ENCODE measurements at regions not wholly inside any gene's neighbourhood (a gene's known extent, or its start where the extent isn't known, plus 50 kb on each side); places are given as distances from the start of the nearest gene placed in this dataset.

DNA sequence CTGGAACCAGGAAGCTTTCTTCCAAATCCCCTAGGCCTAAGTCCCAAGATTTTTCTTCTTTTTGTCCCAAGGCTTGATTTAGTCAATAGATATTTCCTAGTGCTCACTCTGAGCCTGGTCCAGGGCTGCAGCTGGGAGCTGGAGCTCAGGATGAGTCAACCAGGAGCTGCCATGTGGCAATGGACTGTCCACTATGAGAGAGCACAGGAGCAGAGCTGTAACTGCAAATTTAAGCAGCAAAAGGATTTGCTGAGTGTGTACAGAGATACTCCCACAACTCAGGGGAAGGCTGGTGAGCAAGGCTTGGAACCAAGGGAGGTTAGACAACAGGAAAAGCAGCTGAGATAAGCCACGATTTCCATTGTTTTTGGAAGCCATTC lies 92.1 kb upstream of the CXCL12 start:
- no peak for DNase-seq

DNA sequence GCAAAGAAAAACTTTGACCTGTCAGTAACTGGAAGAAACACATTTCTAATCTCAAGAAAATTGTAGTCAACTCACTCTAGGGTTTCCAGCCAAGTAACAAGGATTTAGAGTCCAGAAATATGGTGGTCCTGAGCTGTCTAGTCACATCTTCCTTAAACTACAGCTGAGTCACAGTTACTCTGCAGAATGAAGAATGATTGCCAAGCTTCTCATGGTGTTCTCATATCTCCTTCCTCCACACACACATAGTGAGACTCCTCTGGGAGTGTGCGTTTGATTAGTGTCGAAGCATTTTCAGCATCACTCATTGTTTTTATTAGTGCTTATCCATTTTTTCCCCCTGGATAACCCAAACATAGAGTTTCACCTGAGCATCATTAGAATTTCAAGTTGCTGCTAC lies 93.1 kb upstream of the CXCL12 start:
- DNase-seq: no peak

DNA sequence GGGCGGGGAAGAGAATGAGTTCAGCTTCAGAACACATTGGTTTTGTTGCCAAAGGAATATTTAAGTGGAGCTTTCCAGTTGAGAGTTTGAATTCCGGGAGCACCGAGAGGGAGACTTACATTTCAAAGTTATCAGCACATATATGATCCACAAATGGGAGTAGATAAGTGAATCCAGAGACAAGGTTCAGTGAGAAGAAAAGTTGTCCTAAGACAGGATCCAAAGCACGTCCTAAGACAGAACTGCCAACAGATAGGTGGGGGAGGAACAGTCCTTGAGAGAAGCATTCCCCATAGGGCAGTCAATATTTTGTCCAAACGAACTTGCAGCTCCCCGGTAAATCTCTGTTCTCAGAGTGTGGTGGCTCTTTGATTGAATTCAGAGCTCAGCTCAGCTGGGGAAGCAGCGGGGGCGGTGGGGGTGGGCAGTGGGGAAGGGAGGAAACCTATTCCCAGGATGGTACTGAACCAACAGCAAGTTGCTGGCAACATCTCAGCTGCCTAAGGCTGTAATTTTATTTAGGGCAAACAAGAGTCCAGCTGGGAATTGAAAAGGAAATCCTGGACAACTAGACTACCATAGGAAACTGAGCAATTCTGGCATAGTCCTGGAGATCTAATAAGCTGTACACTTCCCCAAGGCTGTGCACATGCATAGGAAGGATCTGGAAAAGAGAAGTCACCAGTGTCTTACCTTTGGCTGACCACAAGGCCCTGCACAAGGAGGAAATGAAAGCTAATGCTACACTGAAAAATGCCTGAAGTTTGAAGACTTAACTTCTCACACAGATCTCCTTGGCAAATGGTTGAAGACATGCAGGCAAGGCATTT lies 94.2 kb upstream of the CXCL12 start:
- no peak for DNase-seq

DNA sequence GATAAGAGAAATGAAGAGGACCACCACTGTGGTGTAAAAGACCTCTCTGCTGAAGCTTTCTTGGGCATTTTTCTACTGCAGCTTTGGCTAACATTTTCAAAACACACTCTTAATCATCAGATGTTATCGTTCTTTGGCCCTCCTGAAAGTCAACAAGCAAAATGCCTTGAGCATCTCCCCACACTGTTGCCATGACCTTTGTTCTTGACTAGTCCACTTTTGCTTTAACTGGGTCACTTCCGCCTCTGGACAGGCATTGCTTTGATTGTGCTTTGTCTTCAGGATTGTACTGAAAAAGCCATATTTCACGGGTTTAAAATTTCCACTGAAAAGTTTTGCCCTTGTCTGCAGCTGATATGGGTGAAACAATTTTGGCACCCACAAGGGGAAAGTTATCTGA lies 107.8 kb upstream of the CXCL12 start:
- no peak for DNase-seq

DNA sequence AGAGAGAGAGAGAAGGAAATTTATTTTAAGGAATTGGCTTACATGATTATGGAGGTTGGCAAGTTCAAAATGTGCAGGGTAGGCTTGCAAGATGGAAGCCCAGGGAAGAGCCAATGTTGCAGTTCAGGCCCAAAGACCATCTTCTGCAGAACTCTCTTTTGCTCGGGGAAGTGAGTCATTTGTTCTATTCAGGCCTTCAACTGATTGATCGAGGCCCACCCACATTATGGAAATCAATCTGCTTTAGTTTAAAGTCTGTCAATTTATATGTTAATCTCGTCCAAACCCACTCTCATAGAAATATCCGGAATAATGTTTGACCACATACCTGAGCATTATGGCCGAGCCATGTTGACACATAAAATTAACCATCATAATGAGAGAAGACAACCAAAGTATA lies 113.3 kb upstream of the CXCL12 start:
- DNase-seq: no peak

DNA sequence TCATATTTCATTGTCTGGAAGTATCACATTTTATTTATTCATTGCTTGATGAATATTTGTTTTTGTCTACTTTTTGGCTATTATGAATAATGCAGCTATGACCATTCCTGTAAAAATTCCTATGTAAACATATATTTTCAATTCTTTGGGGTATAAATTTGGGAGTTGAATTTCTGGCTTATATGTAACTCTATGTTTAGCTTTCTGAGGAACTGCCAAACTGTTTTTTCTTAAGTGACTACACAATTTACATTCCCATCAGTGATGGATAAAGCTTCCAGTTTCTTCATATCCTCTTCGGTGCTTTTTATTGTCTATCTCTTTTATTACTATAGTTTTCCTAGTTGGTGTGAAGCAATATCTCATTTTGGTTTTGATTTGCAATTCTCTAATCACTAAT lies 115.6 kb upstream of the CXCL12 start:
- DNase-seq: no peak

DNA sequence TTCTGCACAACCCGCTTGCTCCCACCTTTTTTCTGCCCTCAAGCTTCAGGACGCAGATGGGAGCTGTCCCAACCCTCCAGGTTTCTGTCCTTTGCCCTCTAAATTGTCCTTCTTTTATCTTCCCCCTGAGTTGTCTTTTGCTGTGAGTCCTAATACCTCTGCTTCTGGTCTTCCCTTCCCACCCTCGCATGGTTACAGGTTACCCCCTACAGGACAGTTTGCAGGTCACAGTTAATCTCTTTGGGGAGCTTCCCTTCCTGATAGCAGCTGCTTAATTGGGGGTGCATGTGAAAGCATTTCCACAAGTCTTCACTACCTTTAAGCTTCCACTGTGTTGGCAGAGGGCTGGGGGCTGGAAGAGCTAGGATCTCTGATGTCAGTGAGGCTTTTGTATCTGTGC lies 121.5 kb upstream of the CXCL12 start:
- no peak for DNase-seq

DNA sequence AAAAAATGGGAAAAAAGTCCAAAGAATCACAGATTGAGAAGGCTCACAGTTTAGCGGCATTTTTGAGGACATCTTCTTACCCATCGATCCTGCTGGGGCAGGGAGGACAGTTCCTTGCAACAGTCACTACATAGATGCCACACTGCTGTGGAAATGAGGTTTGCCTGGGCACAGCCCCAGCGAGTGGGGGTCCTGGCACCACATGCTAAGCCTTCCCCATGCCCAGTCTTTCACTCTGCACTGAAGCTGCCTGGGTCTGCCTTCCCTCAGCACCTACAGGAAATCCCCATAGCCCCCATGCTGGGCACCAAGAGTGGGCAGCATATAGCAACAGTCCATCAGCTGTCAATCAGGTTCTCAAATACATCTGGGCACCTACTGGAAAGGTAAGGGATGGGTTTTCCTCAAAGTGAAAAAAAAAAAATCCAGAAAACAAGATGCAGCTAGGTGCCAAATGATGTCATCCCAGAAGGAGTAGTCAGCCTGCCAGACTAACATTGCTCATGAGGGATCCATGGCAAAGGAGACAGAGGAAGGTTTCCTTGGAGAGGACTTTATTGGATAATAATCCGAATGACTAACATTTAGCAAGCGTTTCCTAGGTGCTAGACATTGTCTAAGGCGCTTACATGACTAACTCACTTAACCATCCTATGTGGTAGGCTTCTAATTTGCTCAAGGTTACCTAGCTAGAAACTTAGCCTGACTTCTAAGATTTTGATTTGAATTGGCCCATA lies 125.7 kb upstream of the CXCL12 start:
- DNase-seq: no peak

DNA sequence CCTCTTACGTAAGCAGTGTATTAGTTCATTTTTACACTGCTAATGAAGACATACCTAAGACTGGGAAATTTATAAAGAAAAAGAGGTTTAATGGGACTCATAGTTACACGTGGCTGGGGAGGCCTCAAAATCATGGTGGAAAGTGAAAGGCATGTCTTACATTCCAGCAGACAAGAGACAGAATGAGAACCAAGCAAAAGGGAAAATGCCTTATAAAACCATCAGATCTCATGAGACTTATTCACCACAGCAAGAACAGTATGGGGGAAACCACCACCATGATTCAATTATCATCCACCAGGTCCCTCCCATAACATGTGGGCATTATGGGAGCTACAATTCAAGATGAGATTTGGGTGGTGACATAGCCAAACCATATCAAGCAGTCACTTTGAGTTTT lies 126.3 kb upstream of the CXCL12 start:
- DNase-seq: no peak

DNA sequence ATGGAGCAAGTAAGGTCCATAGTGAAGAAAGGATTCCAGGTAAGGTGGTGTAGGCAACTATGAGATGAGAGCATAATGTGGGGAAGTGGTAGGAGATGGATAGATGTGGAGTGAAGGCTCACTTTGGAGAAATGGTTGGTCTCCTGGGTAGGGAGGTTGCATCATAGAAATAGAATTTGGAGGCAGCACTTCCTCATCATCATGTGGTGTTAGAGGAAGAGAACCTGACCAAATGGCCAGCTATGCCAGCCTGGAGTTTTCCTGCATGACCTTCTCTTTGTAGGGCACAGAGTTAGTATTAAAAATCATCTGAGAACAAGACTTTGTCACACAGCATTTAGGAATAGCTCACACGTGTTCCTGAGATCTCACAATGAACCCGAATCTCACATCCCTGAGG lies 126.7 kb upstream of the CXCL12 start:
- no peak for DNase-seq

DNA sequence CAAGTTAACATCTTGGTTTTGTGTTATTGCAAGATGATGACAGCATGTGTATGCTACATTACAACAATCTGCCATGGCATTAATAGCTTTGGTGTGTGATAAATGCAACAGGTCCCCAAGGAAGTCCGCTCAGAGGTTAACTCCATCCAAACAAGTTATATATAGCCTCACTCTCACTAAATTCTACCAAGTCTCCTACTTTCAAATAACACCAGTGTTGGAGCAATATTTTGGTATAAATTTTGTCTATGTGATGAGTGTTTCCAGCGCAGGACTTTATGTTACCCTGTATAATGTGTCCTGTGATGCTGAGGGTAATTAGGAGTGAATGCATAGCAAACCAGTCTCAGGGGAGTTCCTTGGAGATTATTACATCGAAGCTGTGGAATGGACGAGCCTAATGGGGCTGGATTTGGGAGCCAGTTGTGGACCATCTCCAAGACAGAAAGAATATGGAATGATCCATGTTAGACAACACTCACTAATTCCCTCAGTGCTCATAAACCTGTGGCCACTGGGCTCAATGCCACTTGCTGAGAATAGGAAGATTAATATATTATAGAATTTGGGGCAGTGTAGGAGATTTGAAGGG lies 127.6 kb upstream of the CXCL12 start:
- DNase-seq: no peak

DNA sequence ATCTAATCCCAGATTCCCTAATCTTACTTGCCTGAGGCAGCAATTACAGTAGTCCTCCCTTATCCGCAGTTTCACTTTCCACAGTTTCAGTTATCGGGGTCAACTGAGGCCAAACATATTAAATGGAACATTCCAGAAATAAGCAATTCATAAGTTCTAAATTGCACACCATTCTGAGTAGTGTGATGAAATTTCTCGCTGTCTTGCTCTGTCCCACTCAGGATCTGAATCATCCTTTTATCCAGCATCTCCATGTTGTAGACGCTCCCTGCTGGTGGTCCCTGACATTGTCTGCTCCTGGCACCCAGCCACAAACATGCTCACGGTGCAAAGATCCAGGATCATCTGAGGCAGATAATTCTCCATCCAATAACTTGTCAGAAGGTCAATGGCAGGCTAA lies 128.7 kb upstream of the CXCL12 start:
- no peak for DNase-seq

DNA sequence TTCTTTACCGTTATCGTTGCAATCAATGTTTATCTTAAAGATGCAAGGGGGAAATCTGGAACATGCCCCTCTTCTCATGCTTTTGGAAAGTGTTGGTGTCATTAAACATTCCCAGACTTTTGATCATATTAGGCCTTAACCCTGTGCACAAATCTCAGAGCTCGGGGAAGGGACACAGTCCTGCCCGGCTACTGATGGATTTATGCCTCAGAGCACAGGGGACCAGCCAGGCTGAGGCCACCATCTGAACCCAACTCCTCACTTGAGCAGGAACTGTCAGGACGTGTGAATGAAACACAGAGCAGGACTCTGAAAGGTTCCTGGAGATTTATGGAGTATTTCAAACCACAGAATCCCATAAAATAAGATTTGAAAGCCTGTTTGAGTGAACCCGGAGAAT lies 132.0 kb upstream of the CXCL12 start:
- no peak for DNase-seq

DNA sequence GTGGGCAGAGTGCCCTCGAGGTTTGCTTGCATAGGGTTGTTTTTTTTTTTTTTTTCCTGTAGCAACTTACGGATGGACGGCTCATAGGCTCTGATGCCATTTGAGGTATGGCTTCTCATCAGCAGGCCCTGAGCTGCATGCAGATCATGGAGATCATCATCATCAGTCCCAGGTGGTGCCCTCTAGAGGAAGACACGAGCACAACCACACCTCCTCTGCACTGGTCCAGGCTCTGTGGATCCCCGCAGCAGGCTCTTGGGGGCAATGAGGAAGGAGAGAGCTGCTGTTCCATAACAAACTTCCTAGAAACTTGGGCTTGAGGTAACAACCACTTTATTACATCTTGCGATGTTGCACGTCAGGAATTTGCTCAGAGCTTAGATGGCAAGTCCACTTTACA lies 132.7 kb upstream of the CXCL12 start:
- DNase-seq: no peak

DNA sequence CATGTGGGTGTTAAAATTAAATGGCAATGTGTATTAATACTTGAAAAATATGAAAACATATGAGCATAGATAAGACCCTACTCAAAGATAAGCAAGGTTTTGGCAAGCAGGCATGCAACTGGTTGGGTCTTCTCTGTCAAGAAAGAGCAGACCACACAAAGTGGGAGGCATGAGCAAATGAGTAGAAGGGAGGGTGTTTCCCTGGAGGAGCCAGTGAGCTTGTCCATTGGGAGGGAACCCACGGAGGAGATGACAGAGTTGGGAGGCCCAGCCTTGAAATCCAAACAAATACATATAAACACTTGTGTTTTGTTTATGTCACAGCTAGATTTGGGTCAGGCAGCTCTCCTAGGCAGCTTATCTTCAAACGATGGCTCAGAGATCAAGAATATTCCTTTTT lies 134.5 kb upstream of the CXCL12 start:
- DNase-seq: no peak

DNA sequence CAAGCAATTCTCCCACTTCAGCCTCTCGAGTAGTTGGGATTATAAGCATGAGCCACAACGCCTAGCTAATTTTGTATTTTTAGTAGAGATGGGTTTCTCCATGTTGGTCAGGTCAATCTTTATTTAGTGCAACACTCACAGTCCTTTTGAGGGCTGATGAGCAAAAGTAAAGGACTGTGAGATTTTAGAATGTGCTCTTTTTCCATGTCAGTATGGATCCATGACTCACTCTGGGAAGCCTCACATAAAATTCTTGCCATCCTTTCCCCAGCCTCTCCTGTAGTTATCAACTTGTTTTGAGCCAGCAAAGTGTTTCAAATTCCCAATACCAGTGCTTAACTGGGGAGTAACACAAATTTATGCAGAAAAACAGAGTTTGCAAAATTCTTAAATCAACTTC lies 135.8 kb upstream of the CXCL12 start:
- DNase-seq: no peak

DNA sequence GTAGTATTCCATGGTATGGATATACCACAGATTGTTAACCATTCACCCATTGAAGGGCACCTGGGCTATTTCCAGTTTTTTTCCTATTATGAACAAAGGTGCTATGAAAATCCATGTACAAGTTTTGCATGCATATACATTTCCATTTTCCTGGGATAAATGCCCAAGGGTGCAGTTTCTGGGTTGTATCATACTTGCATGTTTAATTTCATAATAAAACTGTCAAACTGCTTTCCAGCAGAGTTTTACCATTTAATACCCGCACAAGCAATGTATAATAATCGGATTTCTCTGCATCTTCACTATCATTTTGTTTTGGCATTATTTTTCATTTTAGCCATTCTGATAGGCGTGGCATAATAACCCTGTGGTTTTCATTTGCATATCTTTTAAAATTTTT lies 154.3 kb upstream of the CXCL12 start:
- no peak for DNase-seq

DNA sequence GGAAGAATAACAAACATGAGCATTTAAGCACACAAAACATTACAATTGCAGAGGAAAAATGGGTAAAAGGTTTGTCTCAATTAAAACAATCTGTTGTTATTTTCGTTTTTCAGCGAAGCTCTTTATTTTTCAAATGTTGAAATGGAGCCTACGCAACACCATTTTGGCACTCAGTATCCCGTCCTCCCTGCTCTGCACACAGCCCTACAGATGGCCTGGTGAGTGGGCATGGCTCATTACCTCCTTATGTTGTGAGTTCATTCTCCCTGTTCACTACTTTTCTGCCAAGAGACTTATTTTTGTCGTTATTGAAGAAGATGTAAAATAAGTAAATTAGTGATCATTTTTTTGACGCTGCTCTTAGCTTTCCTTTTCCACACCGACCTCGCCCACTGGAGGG lies 167.8 kb upstream of the CXCL12 start:
- DNase-seq: no peak

DNA sequence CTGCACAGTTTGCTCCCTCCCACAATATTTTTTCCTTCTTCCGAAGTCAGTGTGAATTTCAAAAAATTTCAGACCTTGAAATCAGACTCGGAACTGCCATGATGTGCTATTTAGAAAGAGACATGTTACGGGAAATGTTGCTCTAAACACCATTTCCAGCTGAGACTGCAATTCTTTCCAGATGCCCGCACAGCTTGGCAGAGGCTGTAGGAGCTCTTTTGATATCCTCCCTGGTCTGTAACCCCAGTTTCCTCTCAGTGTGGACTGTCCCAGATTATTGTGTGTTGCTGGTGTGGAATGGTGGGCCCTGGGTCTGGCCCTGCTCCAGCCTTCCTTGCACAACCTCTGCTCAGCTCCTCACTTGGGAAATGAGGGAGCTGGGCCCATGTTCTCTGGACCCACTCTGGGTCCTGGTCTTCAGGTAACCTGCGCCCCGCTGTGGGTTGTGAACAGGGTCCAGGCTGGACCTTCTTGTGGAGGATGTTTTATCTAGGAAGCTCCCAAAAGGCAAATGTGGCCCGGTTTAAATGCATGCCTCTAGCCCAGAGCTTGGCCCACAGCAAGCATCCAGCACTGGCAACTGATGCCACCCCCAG lies 172.8 kb upstream of the CXCL12 start:
- DNase-seq: no peak

DNA sequence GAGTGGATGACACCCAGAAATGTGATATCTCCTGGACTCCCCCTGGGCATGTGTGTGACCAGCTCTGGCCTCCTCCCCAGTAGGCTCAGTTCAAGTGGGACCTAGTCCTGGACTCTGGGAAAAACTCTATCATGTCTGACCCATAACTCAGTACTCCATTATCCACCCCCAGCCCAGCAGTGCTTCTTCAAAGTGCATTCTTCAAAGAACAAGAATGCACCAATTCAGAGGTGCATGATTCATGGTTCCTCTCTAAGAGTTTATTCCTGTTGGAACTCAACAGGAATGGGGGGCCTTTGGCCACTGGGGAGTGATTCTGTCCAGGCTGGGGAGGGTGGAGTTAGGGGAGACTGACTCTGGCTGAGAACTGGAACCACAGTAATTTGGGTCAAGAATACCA lies 173.6 kb upstream of the CXCL12 start:
- no peak for DNase-seq

DNA sequence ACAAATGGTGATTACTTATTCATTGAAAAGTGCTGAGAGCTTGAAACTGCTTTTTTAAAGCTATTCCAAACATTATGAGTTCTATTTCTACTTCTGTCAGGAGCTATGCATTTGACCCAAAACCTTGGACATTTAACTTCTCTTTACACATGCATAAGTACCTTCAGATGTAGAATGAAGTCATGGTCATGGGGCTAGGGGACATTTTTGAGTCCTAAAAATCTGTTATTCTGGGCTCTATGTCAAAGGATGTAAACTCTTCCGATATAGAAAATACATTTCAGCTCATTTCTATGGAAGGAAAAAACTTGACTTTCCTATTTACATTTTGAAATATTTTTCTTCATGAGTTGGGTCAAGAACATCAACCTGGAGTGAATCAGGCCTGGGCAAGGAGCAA lies 179.5 kb upstream of the CXCL12 start:
- no peak for DNase-seq

DNA sequence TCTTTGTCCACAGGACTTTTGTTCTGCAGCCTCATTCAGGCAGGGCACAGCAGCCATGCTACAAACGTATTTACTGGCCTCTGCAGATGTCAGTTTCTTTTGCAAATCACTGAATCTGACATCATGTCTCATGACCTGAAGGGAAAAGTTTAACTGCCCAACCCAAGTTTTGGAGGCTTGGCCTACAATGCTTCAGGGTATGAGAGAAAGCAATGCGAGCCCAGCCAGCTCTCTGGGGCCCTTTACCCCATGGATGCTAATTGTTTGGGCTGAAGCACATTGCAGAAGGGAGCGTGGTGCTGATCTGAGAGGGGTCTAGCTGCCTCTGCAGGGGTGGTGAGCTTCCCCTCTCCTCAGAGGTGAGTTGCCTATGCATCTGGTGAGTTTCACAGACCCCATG lies 179.9 kb upstream of the CXCL12 start:
- DNase-seq: no peak

DNA sequence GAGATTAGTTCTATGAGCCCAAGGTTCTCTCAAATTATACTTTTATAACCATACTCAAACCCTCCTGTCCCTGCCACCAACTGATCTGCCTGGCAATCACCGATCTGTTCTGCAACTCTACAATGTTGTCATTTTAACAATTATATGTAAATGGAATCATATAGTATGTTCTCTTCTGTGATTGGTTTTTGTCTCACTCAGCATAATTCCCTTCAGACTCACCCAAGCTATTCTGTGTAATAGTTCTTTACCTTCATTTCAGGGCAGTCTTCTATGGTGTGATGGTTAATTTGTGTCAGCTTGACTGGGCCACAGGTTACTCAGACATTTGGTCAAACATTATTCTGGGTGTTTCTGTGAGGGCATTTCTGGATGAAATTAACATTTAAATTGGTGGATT lies 181.9 kb upstream of the CXCL12 start:
- no peak for DNase-seq

DNA sequence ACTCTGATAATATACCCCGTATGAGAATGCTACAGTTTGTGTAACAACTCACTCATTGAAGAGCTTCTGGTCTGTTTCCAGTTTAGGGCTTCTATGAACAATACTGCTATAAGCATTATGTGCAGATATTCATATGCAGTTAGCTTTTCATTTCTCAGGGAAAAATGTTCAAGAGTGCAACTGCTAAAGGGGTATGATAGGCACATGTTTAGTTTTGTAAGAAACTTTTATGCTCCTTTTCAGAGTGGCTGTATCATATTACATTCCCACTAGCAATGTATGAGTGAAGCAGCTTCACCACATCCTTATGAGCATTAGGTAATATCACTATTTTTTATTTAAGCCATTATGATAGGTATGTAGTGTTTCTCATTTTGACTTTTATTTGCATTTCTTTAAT lies 182.6 kb upstream of the CXCL12 start:
- DNase-seq: no peak
